ENCODE measurements at regions not wholly inside any gene's neighbourhood (a gene's known extent, or its start where the extent isn't known, plus 50 kb on each side); places are given as distances from the start of the nearest gene placed in this dataset.

GRCh38 chr3:106755336-106755735 lies 621.9 kb upstream of the CCDC54 start:
- TF ChIP-seq POLR2A (IDR thresholded peaks at IDR 0.05; ENCODE audit: low read depth) (no peak), POLR2AphosphoS5 (IDR thresholded peaks at IDR 0.05) (no peak)
- TF ChIP-seq, protein P1, sequence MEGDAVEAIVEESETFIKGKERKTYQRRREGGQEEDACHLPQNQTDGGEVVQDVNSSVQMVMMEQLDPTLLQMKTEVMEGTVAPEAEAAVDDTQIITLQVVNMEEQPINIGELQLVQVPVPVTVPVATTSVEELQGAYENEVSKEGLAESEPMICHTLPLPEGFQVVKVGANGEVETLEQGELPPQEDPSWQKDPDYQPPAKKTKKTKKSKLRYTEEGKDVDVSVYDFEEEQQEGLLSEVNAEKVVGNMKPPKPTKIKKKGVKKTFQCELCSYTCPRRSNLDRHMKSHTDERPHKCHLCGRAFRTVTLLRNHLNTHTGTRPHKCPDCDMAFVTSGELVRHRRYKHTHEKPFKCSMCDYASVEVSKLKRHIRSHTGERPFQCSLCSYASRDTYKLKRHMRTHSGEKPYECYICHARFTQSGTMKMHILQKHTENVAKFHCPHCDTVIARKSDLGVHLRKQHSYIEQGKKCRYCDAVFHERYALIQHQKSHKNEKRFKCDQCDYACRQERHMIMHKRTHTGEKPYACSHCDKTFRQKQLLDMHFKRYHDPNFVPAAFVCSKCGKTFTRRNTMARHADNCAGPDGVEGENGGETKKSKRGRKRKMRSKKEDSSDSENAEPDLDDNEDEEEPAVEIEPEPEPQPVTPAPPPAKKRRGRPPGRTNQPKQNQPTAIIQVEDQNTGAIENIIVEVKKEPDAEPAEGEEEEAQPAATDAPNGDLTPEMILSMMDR (IDR thresholded peaks at IDR 0.05) = no peak

All from esophagus muscularis mucosa (tissue), 3 donors.